ENCODE measurements at regions not wholly inside any gene's neighbourhood (a gene's known extent, or its start where the extent isn't known, plus 50 kb on each side); places are given as distances from the start of the nearest gene placed in this dataset.

GRCh38 chrX:109049416-109049815 lies 313.1 kb upstream of the IRS4 start:
- TF ChIP-seq EZH2 (IDR thresholded peaks at IDR 0.05; ENCODE audit: insufficient read depth, poor library complexity, severe bottlenecking) (no peak), EZH2phosphoT487 (IDR thresholded peaks at IDR 0.05; ENCODE audit: insufficient read depth, low read depth) (no peak)

Data from GM23248 (cell line).